ENCODE measurements at regions not wholly inside any gene's neighbourhood (a gene's known extent, or its start where the extent isn't known, plus 50 kb on each side); places are given as distances from the start of the nearest gene placed in this dataset.

- Histone ChIP-seq H3K9me3 (ENCODE audit: low read depth) (no peaks in the 10 kb centered on the region), H3K4me2 (no peak overlapping the region), H2AFZ (no peak overlapping the region), H4K20me1 (ENCODE audit: insufficient read depth, poor library complexity, severe bottlenecking) (no peaks in the 10 kb centered on the region), H3K27me3 (no peaks in the 10 kb centered on the region), H3K9me2 (replicated peaks; ENCODE audit: insufficient read depth) (no peaks in the 10 kb centered on the region), H3K36me3 (replicated peaks; ENCODE audit: insufficient read depth, low read depth) (no peaks in the 10 kb centered on the region), H3K27ac (no peak overlapping the region), H3K4me1 (ENCODE audit: insufficient read depth) (peaks cover 9% of the 10 kb centered on the region), H3K4me3 (no peak overlapping the region), H3K79me2 (no peaks in the 10 kb centered on the region)
- 86% methylated on average over 2 of the region's 2 CpGs for WGBS (ENCODE audit: low lambda C conversion rate, missing lambda C conversion rate)
- no peak for TF ChIP-seq EZH2phosphoT487 (IDR thresholded peaks at IDR 0.05; ENCODE audit: low read depth, severe bottlenecking, unreplicated experiment)
- TF ChIP-seq CTCF (IDR thresholded peaks at IDR 0.05; ENCODE audit: poor library complexity), result no peak
- no peak for DNase-seq (ENCODE audit: low spot score)
Measured at GRCh38 chr13:73551736-73552135, 492.9 kb downstream of the KLF5 start.

- no peak overlapping the region for H3K4me3 ChIP-seq
- DNase-seq (ENCODE audit: low spot score), result no peak
- H3K79me2 ChIP-seq, result no peaks in the 10 kb centered on the region
- peak overlapping the region; percentile 46 for H3K27ac ChIP-seq
- no peaks in the 10 kb centered on the region for H3K9me2 ChIP-seq (replicated peaks; ENCODE audit: insufficient read depth)
- H3K9me3 ChIP-seq (ENCODE audit: low read depth), result no peaks in the 10 kb centered on the region
- no peak overlapping the region for H2AFZ ChIP-seq
- no peaks in the 10 kb centered on the region for H4K20me1 ChIP-seq (ENCODE audit: insufficient read depth, poor library complexity, severe bottlenecking)
- no peaks in the 10 kb centered on the region for H3K27me3 ChIP-seq
- no peak for TF ChIP-seq CTCF (IDR thresholded peaks at IDR 0.05; ENCODE audit: poor library complexity)
- TF ChIP-seq EZH2 (IDR thresholded peaks at IDR 0.05; ENCODE audit: borderline replicate concordance), result no peak
- no peak for TF ChIP-seq EZH2phosphoT487 (IDR thresholded peaks at IDR 0.05; ENCODE audit: low read depth, severe bottlenecking, unreplicated experiment)
- H3K4me2 ChIP-seq, result peak overlapping the region; percentile 5
- no peaks in the 10 kb centered on the region for H3K4me1 ChIP-seq (ENCODE audit: insufficient read depth)
- no peaks in the 10 kb centered on the region for H3K36me3 ChIP-seq (replicated peaks; ENCODE audit: insufficient read depth, low read depth)
- WGBS (ENCODE audit: low lambda C conversion rate, missing lambda C conversion rate), result 70% methylated on average over 3 of the region's 3 CpGs
Measured at GRCh38 chr13:73549717-73550116, 490.9 kb downstream of the KLF5 start.

GRCh38 chr13:73548449-73548848 is 489.6 kb downstream of the KLF5 start:
- Histone ChIP-seq H3K27ac (no peak overlapping the region), H3K9me3 (ENCODE audit: low read depth) (no peaks in the 10 kb centered on the region), H3K4me2 (no peak overlapping the region), H2AFZ (no peak overlapping the region), H3K27me3 (no peaks in the 10 kb centered on the region), H3K79me2 (no peaks in the 10 kb centered on the region), H4K20me1 (ENCODE audit: insufficient read depth, poor library complexity, severe bottlenecking) (no peaks in the 10 kb centered on the region), H3K36me3 (replicated peaks; ENCODE audit: insufficient read depth, low read depth) (no peaks in the 10 kb centered on the region), H3K4me1 (ENCODE audit: insufficient read depth) (no peaks in the 10 kb centered on the region), H3K9me2 (replicated peaks; ENCODE audit: insufficient read depth) (no peaks in the 10 kb centered on the region), H3K4me3 (no peak overlapping the region)
- TF ChIP-seq EZH2 (IDR thresholded peaks at IDR 0.05; ENCODE audit: borderline replicate concordance) (no peak), CTCF (IDR thresholded peaks at IDR 0.05; ENCODE audit: poor library complexity) (no peak), EZH2phosphoT487 (IDR thresholded peaks at IDR 0.05; ENCODE audit: low read depth, severe bottlenecking, unreplicated experiment) (no peak)
- 87% methylated on average over 2 of the region's 2 CpGs for WGBS (ENCODE audit: low lambda C conversion rate, missing lambda C conversion rate)
- no peak for DNase-seq (ENCODE audit: low spot score)

- no peak overlapping the region for H3K4me2 ChIP-seq
Measured at GRCh38 chr13:73547239-73547638, 488.4 kb downstream of the KLF5 start.

More at GRCh38 chr13:73547239-73547638, 488.4 kb downstream of the KLF5 start:
- Histone ChIP-seq H4K20me1 (ENCODE audit: insufficient read depth, poor library complexity, severe bottlenecking) (no peaks in the 10 kb centered on the region), H3K36me3 (replicated peaks; ENCODE audit: insufficient read depth, low read depth) (no peaks in the 10 kb centered on the region), H3K27me3 (no peaks in the 10 kb centered on the region), H3K4me3 (no peak overlapping the region), H3K9me2 (replicated peaks; ENCODE audit: insufficient read depth) (no peaks in the 10 kb centered on the region), H2AFZ (no peak overlapping the region), H3K79me2 (no peaks in the 10 kb centered on the region), H3K4me1 (ENCODE audit: insufficient read depth) (no peaks in the 10 kb centered on the region), H3K9me3 (ENCODE audit: low read depth) (no peaks in the 10 kb centered on the region), H3K27ac (no peak overlapping the region)
- TF ChIP-seq EZH2phosphoT487 (IDR thresholded peaks at IDR 0.05; ENCODE audit: low read depth, severe bottlenecking, unreplicated experiment), result no peak
- 72% methylated on average over 1 of the region's 1 CpG for WGBS (ENCODE audit: low lambda C conversion rate, missing lambda C conversion rate)
- DNase-seq (ENCODE audit: low spot score), result no peak

Data from hepatocyte (in vitro differentiated cells).